Testis (tissue), 2 donors: ENCODE measurements at regions not wholly inside any gene's neighbourhood (a gene's known extent, or its start where the extent isn't known, plus 50 kb on each side); places are given as distances from the start of the nearest gene placed in this dataset.

ENCODE experiments used
- POLR2A ChIP-seq: fragments of 450-650 bp; IDR thresholded peaks from one replicate; pipeline ENCODE4 v1.6.1; 2017; ENCODE audit warnings: antibody characterized with exemption, mild to moderate bottlenecking, moderate library complexity
- TF ChIP-seq, protein P1 (sequence below), 3 experiments: fragments of 450-650 bp in 2 of 3; fragments of 200-600 bp in 1 of 3; sonication (generic) in 1 of 3; IDR thresholded peaks; one replicate each; pipeline ENCODE4 v1.5.1; 2016 to 2019; ENCODE audit warnings: antibody characterized with exemption in 3 of 3, mild to moderate bottlenecking in 2 of 3, moderate library complexity in 1 of 3

DNA sequence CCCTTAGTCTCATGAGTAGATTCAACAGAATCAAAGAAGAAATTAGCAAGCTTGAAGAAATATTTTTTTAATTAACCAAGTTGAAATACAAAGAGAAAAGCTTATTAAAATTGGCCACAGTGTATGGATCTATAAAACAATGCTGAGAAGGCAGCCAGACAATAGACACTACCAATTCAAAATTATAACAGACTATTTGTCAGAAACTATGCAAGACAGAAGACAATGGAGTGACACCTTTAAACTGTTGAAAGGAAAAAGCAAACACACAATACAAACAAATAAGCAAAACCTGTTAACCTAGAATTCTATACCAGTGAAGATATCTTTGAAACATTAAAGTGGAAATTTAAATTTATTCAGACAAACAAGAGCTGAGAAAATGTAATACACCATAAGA is 225.4 kb downstream of the CASP12 start:
- TF ChIP-seq, protein P1, sequence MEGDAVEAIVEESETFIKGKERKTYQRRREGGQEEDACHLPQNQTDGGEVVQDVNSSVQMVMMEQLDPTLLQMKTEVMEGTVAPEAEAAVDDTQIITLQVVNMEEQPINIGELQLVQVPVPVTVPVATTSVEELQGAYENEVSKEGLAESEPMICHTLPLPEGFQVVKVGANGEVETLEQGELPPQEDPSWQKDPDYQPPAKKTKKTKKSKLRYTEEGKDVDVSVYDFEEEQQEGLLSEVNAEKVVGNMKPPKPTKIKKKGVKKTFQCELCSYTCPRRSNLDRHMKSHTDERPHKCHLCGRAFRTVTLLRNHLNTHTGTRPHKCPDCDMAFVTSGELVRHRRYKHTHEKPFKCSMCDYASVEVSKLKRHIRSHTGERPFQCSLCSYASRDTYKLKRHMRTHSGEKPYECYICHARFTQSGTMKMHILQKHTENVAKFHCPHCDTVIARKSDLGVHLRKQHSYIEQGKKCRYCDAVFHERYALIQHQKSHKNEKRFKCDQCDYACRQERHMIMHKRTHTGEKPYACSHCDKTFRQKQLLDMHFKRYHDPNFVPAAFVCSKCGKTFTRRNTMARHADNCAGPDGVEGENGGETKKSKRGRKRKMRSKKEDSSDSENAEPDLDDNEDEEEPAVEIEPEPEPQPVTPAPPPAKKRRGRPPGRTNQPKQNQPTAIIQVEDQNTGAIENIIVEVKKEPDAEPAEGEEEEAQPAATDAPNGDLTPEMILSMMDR (IDR thresholded peaks at IDR 0.05), result no peak
- no peak for TF ChIP-seq POLR2A
